Endothelial cell of umbilical vein (primary cell): ENCODE measurements at regions not wholly inside any gene's neighbourhood (a gene's known extent, or its start where the extent isn't known, plus 50 kb on each side); places are given as distances from the start of the nearest gene placed in this dataset.

Experiments
- BruUV-seq: library from RNA; stranded (reverse); fragments of 400-500 nt; replicated peaks from 2 replicates; lab custom pipeline; 2021; lab: Mats Ljungman, UMichigan
- CTCF ChIA-PET: fragments of 300-600, 350-600 bp; sonication (Branson Sonifier 250); formaldehyde crosslinking; loops from one replicate; lab custom pipeline; 2021; ENCODE audit warnings: antibody characterized with exemption, inconsistent platforms; lab: Charles Lee
- POLR2A ChIA-PET: fragments of 300-600, 350-600 bp; sonication (Branson Sonifier 250); formaldehyde crosslinking; loops from one replicate; lab custom pipeline; 2021; ENCODE audit warnings: antibody characterized with exemption, inconsistent platforms; lab: Charles Lee
- DNase-seq: peaks from one replicate; pipeline ENCODE4 v3.0.0-alpha.2; 2011; ENCODE audit warnings: low read depth, low spot score
- FAIRE-seq: peaks from 2 replicates; lab custom pipeline; 2011; peaks lifted over from hg19 to GRCh38; lab: Jason Lieb, UNC
- H2AFZ ChIP-seq: 2 replicates; pipeline ENCODE4 v1.6.0; 2012; ENCODE audit warnings: low read depth, low read length, control low read depth, inconsistent platforms
- H3K27ac ChIP-seq: 2 replicates; pipeline ENCODE4 v1.5.1; 2011; ENCODE audit warnings: low read depth, mild to moderate bottlenecking, control low read depth, low read length, moderate library complexity; ENCODE audit not compliant: insufficient read depth
- H3K27me3 ChIP-seq, 2 experiments: 2 replicates each; pipeline versions ENCODE4 v1.6.0 to v1.6.1; 2011; ENCODE audit warnings: low read length in 2 of 2, mixed read lengths in 1 of 2; ENCODE audit not compliant: control insufficient read depth in 2 of 2, insufficient read depth in 2 of 2
- H3K36me3 ChIP-seq, 2 experiments: 2 replicates in 1 of 2; 3 replicates in 1 of 2; pipeline ENCODE4 v1.5.1; 2011; ENCODE audit warnings: low read length in 2 of 2, mild to moderate bottlenecking in 1 of 2, moderate library complexity in 1 of 2; ENCODE audit not compliant: control insufficient read depth in 2 of 2, insufficient read depth in 2 of 2; ENCODE audit errors: extremely low read depth in 1 of 2
- H3K4me1 ChIP-seq: 3 replicates; pipeline ENCODE4 v1.5.1; 2011; ENCODE audit warnings: mild to moderate bottlenecking, low read length; ENCODE audit not compliant: control insufficient read depth, insufficient read depth; ENCODE audit errors: extremely low read depth
- H3K4me2 ChIP-seq: 2 replicates; pipeline ENCODE4 v1.6.1; 2011; ENCODE audit warnings: low read length, control low read depth, mixed read lengths; ENCODE audit not compliant: insufficient read depth
- H3K4me3 ChIP-seq, 3 experiments: fragments of 200-600 bp in 1 of 3; sonication (generic), shearing (Covaris generic) in 1 of 3; replicated peaks in 1 of 3; 2 replicates each; pipeline ENCODE4 v1.5.1; 2011 to 2016; ENCODE audit warnings: control low read depth in 3 of 3, low read length in 3 of 3, mild to moderate bottlenecking in 2 of 3, inconsistent platforms in 1 of 3, low read depth in 1 of 3, moderate library complexity in 1 of 3; ENCODE audit not compliant: insufficient read depth in 1 of 3
- H3K79me2 ChIP-seq: 2 replicates; pipeline ENCODE4 v1.6.0; 2012; ENCODE audit warnings: low read length, inconsistent platforms; ENCODE audit not compliant: control insufficient read depth, insufficient read depth
- H3K9ac ChIP-seq: replicated peaks from 2 replicates; pipeline ENCODE3; 2011; ENCODE audit warnings: low read length, control low read depth; ENCODE audit not compliant: insufficient read depth; ENCODE audit errors: extremely low read depth
- H3K9me1 ChIP-seq: replicated peaks from 3 replicates; pipeline ENCODE4 v1.6.0; 2011; ENCODE audit warnings: mild to moderate bottlenecking, low read length; ENCODE audit not compliant: control insufficient read depth, insufficient read depth; ENCODE audit errors: extremely low read depth
- H3K9me3 ChIP-seq: replicated peaks from 2 replicates; pipeline ENCODE4 v1.5.1; 2012; ENCODE audit warnings: low read length, inconsistent platforms; ENCODE audit not compliant: control insufficient read depth, insufficient read depth
- H4K20me1 ChIP-seq: replicated peaks from 2 replicates; pipeline ENCODE3; 2011; ENCODE audit warnings: mild to moderate bottlenecking, low read length; ENCODE audit not compliant: control insufficient read depth, insufficient read depth; ENCODE audit errors: extremely low read depth
- CTCF ChIP-seq, 2 donors: IDR thresholded peaks; 1 replicate in 1 of 2; 2 replicates in 1 of 2; pipeline ENCODE4 v1.5.1; 2011; ENCODE audit warnings: low read length in 2 of 2, mild to moderate bottlenecking in 2 of 2, moderate library complexity in 2 of 2, control low read depth in 1 of 2, inconsistent platforms in 1 of 2, low read depth in 1 of 2; ENCODE audit not compliant: insufficient read depth in 1 of 2; ENCODE audit errors: extremely low read depth in 1 of 2
- EZH2 ChIP-seq: IDR thresholded peaks from 2 replicates; pipeline ENCODE4 v1.6.1; 2012; ENCODE audit warnings: borderline replicate concordance, low read depth, mild to moderate bottlenecking, moderate library complexity, low read length, inconsistent platforms; ENCODE audit not compliant: severe bottlenecking
- FOS ChIP-seq: IDR thresholded peaks from 2 replicates; pipeline ENCODE4 v1.6.1; 2011; ENCODE audit warnings: mild to moderate bottlenecking, low read length, moderate library complexity, borderline replicate concordance; ENCODE audit not compliant: insufficient read depth
- GATA2 ChIP-seq: IDR thresholded peaks from 2 replicates; pipeline ENCODE4 v1.7.0; 2011; ENCODE audit warnings: low read depth, mild to moderate bottlenecking, moderate library complexity, mixed read lengths, low read length; ENCODE audit not compliant: insufficient read length, insufficient read depth
- JUN ChIP-seq: IDR thresholded peaks from 2 replicates; pipeline ENCODE4 v1.6.1; 2011; ENCODE audit warnings: borderline replicate concordance, low read depth; ENCODE audit not compliant: insufficient read length, insufficient read depth
- MAX ChIP-seq: IDR thresholded peaks from 2 replicates; pipeline ENCODE4 v1.6.1; 2011; ENCODE audit not compliant: insufficient read depth, insufficient read length
- MYC ChIP-seq: IDR thresholded peaks from one replicate; pipeline ENCODE4 v1.6.1; 2011; ENCODE audit warnings: mild to moderate bottlenecking, low read depth, low read length
- POLR2A ChIP-seq: IDR thresholded peaks from 2 replicates; pipeline ENCODE4 v1.6.1; 2012; ENCODE audit warnings: low read depth, mild to moderate bottlenecking, control low read depth, low read length
- POLR2AphosphoS5 ChIP-seq: IDR thresholded peaks from 2 replicates; pipeline ENCODE4 v1.6.1; 2012; ENCODE audit warnings: low read depth, mild to moderate bottlenecking, control low read depth, low read length, moderate library complexity; ENCODE audit not compliant: insufficient read depth
- dilution Hi-C: fragments of 300-500 bp; cut with MboI; formaldehyde crosslinking; loops from one replicate; pipeline ENCODE4 v1.15.0; 2019; ENCODE audit warnings: low sequenced_read_pairs; ENCODE audit not compliant: extremely low pct_ligation_motif_present
- intact Hi-C: fragments of 100-400 bp; cut with micrococcal nuclease; formaldehyde crosslinking; loops from one replicate; pipeline ENCODE4 v1.10.0; 2022

GRCh38 chr12:91609283-91609682 is 426.7 kb upstream of the DCN start:
- no peak overlapping the region for H3K4me2 ChIP-seq
- H3K27ac ChIP-seq: no peak overlapping the region
- BruUV-seq: no TSS peak
- H3K27me3 ChIP-seq: no peaks in the 10 kb centered on the region
- no peak for DNase-seq
- H3K9me3 ChIP-seq: no peaks in the 10 kb centered on the region
- H3K4me1 ChIP-seq: no peaks in the 10 kb centered on the region
- H3K9me1 ChIP-seq: no peaks in the 10 kb centered on the region
- H3K79me2 ChIP-seq: no peaks in the 10 kb centered on the region
- ChIA-PET CTCF (interaction anchor here (1.0 kb wide), 1 partner anchor 227 kb away, joined by 4 read pairs; no protein-coding TSS in a partner anchor), POLR2A (no interaction called here)
- no peak overlapping the region for H3K4me3 ChIP-seq
- TF ChIP-seq MYC: no peak
- TF ChIP-seq CTCF (IDR thresholded peaks at IDR 0.05; ENCODE audit: extremely low read depth in 1 of 2, insufficient read depth in 1 of 2, low read depth in 1 of 2, low read length in 2 of 2): no peak
- no peak for TF ChIP-seq POLR2A
- no peak for TF ChIP-seq GATA2
- TF ChIP-seq EZH2: no peak
- dilution Hi-C loops (no loop called here), intact Hi-C loops (no loop called here)
- H4K20me1 ChIP-seq: no peaks in the 10 kb centered on the region
- no peak overlapping the region for H3K9ac ChIP-seq
- H3K36me3 ChIP-seq: no peaks in the 10 kb centered on the region
- no peak overlapping the region for H2AFZ ChIP-seq
- no peak for FAIRE-seq

GRCh38 chr12:91608542-91608941 is 425.9 kb upstream of the DCN start:
- POLR2A ChIA-PET: no interaction called here
- TF ChIP-seq CTCF (IDR thresholded peaks at IDR 0.05; ENCODE audit: extremely low read depth in 1 of 2, insufficient read depth in 1 of 2, low read depth in 1 of 2, low read length in 2 of 2): no peak
- TF ChIP-seq GATA2: no peak
- no peak for TF ChIP-seq JUN
- TF ChIP-seq POLR2AphosphoS5: no peak
- TF ChIP-seq MAX: no peak
- no peak for TF ChIP-seq POLR2A
- TF ChIP-seq MYC: no peak
- no peak for TF ChIP-seq FOS
- no peak for TF ChIP-seq EZH2
- intact Hi-C loops: no loop called here
- Histone ChIP-seq H3K9ac (no peak overlapping the region), H3K79me2 (no peaks in the 10 kb centered on the region), H3K4me2 (no peak overlapping the region), H3K27ac (no peak overlapping the region), H3K4me1 (no peaks in the 10 kb centered on the region), H3K4me3 (no peak overlapping the region), H2AFZ (no peak overlapping the region), H3K36me3 (no peaks in the 10 kb centered on the region), H3K9me1 (no peaks in the 10 kb centered on the region), H3K27me3 (no peaks in the 10 kb centered on the region), H4K20me1 (no peaks in the 10 kb centered on the region), H3K9me3 (no peaks in the 10 kb centered on the region)
- BruUV-seq: no TSS peak
- DNase-seq (no peak), FAIRE-seq (no peak)
- dilution Hi-C loops: no loop called here
- CTCF ChIA-PET: no interaction called here
